Suprapubic skin (tissue), 4 donors: ENCODE measurements at regions not wholly inside any gene's neighbourhood (a gene's known extent, or its start where the extent isn't known, plus 50 kb on each side); places are given as distances from the start of the nearest gene placed in this dataset.

Source experiments
- CTCF ChIP-seq, 2 donors: fragments of 200-600 bp in 1 of 2; fragments of 450-650 bp in 1 of 2; sonication (generic) in 1 of 2; IDR thresholded peaks; one replicate each; pipeline ENCODE4 v1.5.1; 2016 to 2019; ENCODE audit warnings: antibody characterized with exemption in 2 of 2, mild to moderate bottlenecking in 1 of 2, moderate library complexity in 1 of 2
- EP300 ChIP-seq: sonication (generic); formaldehyde crosslinking; IDR thresholded peaks from one replicate; pipeline ENCODE4 v1.6.1; 2017; ENCODE audit warnings: antibody characterized with exemption
- POLR2A ChIP-seq, 2 donors: fragments of 450-650 bp; IDR thresholded peaks; one replicate each; pipeline ENCODE4 v1.6.1; 2017; ENCODE audit warnings: antibody characterized with exemption in 2 of 2, mild to moderate bottlenecking in 2 of 2, moderate library complexity in 2 of 2
- POLR2AphosphoS5 ChIP-seq, 3 donors: sonication (generic); formaldehyde crosslinking; IDR thresholded peaks; one replicate each; pipeline ENCODE4 v1.6.1; 2017; ENCODE audit warnings: antibody characterized with exemption in 3 of 3

- TF ChIP-seq POLR2A (IDR thresholded peaks at IDR 0.05) (no peak), CTCF (IDR thresholded peaks at IDR 0.05) (no peak), EP300 (no peak), POLR2AphosphoS5 (IDR thresholded peaks at IDR 0.05) (no peak)
These were observed 307.7 kb upstream of the ARSJ start for GRCh38 chr4:114287079-114287696.
